Glomerular visceral epithelial cell (primary cell): ENCODE measurements at regions not wholly inside any gene's neighbourhood (a gene's known extent, or its start where the extent isn't known, plus 50 kb on each side); places are given as distances from the start of the nearest gene placed in this dataset.

ENCODE experiments used
- DNase-seq: peaks from one replicate; pipeline ENCODE4 v3.0.0-alpha.2; 2016; ENCODE audit errors: extremely low spot score

DNA sequence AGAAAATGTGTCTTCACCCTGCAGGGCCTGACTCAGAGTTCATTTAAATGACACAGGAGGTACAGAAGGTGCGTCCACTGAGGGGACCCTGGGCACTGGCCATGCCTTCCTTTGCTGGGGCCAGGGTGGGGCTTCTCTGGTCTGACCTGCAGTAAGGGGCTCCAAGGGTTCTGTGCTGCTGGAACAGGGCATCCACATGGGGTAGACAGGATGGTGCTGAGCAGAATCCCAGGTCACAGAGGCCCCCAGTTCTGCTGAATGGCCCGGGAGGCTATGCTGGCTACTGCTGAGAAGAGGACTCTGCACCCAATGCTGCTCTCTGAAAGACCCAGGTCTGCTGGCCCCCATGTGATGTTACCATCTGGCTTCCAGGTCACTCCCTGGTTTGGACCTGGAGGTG is 150.4 kb upstream of the GGTLC1 start:
- DNase-seq: no peak

DNA sequence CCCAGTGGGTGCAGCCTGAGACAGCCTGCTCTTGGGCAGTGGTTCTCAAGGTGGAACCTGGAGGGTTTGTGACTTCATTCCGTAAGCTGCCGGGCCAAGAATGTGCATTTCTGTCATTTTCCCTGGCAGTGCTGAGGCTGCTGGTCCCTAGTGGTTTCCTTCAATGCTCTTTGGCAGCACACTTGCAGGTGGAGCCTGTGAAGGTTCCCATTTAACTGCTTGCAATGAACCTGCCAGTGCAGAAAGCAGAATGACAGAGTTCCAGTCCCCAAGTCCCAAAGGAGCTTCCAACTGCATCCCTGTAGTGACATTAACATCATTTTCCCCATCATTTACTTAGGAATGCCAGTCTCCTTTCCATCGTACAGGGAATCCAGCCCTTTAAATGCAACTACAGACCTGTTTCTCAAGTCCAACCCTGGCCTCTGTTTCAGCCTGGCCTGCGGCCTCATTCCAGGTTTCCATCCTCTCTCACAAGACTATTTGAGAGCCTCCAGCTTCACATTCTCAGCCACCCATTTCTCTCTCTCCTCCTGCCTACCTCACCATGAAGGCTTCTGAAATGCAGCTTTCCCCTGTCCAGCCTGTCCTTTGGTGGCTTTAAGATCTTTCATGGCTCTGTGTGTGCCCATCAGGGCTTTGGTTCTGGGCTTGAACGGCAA is 149.7 kb upstream of the GGTLC1 start:
- no peak for DNase-seq

DNA sequence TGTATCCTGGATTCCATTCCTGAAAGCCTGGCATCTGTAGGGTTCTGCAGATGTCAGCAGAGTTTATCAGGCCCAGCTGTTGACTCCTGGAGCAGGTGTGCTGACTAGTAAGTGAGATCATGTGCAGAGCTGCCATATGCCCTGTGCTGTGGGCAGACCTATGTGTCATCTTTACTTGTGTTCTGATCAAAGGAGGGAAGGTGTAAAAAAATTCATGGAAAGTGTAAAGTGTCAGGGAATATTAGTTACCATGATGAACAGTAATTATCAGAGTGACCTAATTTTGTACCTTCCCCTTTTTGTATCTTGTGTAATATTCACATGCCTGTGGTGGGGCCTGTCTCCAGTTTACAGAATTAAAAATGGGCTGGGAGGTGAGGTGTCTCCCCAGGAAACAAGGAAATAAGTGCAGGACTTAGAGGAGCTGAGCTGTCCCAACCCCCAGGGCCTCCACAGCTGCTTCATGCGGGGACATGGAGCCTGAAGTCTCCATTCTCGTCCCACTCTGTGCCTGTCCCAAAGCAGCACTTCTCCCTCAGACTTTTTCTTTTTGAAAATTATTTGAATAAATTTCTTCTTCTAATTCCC is 148.2 kb upstream of the GGTLC1 start:
- DNase-seq: no peak

DNA sequence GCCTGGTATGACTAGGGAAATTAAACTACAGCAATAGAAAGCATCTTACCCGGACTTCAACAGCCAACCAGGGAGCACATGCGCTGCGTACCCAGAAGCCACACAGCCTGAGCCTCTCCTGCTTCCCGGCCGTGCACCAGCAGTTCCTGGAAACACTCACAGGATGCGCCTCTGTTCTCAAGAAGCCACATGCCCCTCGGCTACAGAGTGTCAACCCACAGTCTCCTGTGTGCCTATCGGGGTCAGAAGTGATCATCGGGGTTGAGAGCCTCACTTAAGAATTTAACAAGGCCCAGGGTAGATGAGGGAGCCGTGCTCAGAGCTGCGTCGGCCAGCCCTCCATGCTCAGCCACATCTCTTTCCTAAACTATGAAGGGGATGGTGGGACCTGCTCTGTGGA is 147.2 kb upstream of the GGTLC1 start:
- DNase-seq: no peak

DNA sequence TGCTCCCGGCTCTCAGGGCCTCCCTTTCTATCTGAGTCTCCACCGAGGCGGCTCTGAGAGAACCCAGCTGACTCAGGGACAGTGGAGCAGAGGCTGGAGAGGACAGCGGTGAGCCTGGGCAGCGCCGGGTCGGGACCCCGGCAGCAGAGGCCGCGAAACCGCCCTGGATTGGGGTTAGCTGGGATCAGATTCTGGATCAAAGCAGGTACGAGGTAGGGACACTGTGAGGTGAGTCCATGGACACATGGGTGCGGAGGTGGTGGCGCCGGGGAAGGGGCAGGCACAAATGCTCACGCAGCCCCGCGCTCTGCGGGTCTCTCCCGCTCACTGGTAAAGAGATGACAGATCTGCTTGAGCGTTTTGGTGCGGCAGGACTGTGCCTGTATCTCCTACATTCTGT is 146.4 kb upstream of the GGTLC1 start:
- DNase-seq: no peak

GRCh38 chr20:24134284-24134683 is 145.7 kb upstream of the GGTLC1 start:
- DNase-seq: no peak

GRCh38 chr20:24132246-24132645 is 143.7 kb upstream of the GGTLC1 start:
- DNase-seq: no peak

- no peak for DNase-seq
Observed at GRCh38 chr20:24131684-24132083, 143.1 kb upstream of the GGTLC1 start.

DNA sequence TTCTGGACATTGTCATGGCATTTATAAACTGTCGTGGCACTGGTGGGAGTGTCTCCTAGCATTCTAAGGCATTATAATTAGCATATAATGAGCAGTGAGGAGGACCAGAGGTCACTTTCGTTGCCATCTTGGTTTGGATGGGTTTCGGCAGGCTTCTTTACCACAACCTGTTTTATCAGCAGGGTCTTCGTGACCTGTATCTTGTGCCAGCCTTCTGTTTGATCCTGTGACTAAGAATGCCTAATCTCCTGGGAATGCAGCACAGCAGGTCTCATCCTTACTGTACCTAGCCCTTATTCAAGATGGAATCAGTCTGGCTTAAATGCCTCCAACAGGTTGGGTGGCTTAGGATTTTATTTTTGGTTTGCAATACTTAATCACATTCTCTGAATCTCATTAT is 142.7 kb upstream of the GGTLC1 start:
- no peak for DNase-seq

- no peak for DNase-seq
Observed at GRCh38 chr20:24129641-24130040, 141.1 kb upstream of the GGTLC1 start.

DNA sequence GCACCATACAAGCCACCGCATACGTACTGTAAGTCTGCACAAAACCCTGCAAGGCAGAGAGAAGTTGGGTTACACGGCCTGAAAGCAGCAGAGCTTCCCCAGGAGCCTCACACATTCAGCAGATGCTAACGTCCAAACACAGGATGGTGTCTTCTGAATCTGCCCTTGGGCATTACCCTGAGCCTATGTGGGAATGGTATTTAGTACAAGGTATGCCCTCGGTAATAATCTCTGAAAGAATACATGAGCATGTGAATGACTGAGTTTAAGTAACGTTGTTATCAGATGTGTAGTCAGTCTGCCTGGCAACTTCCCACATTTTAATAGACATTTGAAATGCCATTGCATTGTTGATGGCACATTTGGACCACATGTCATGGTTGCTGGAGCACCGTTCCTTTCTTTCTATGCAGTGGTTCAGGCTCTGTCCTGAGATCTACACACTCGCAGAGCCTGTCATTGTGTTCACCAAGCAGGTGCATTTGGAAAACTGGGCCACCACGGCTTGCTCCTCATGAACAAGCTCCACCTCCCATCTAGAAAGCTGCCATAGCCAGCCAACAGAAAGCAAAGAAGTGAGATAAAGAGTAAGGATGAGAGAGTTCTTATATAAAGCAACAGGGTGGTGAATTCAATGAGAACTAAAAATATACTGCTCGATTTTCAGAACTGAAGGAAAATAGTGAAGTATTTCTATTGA is 136.5 kb upstream of the GGTLC1 start:
- no peak for DNase-seq

DNA sequence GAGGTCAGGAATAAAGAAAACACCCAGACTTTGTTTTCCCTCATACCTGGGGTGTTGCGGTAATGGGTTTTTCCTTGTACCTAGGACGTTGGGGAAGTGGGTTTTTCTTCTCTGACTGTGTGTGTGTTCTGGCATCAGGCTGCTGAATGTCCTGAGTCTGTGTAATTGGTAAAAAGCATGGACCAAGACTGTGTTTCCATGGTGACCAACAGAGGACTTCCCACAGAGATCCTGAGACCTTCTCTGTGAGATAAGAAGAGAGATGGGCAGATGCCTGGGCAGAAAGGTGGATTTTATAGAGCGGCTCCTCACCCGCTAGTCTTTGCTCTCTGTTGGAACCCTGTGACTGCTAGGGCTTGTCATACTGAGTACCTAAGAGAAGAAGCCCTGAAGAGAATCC is 135.4 kb upstream of the GGTLC1 start:
- no peak for DNase-seq

DNA sequence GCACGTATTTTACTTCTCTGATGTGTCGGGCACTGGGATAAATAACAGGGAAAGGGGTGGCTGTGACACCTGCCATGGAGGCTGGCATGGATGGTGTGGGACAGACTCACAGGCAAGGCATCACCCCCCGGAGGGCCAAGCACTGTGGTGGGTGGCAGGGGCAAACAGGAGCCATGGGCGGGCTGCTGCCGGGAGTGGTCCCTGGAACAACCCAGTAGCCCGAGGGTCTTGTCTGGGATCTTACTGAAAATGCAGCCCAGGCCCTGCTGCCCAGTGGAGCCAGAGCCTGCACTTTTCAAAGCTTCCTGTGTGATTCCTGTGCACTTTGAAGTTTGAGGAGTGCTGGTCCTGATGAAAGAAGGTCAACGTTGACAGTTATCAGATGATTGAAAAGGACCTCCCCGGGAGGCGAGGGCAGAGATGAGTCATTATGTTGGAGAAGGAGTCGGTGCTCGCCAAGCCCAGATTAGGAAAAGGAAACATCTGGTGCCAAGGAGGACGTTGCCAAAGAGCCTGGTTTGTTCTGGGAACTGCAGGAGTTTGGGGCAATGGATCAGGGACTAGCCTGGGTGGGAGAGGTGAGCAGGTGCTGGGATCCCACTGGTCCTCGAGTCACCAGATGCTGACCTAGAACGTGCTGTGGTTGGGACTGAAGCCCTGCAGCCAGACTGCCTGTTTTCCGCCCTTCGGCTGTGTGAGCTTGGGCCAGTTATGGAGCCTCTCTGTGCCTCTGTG is 130.0 kb upstream of the GGTLC1 start:
- DNase-seq: no peak

DNA sequence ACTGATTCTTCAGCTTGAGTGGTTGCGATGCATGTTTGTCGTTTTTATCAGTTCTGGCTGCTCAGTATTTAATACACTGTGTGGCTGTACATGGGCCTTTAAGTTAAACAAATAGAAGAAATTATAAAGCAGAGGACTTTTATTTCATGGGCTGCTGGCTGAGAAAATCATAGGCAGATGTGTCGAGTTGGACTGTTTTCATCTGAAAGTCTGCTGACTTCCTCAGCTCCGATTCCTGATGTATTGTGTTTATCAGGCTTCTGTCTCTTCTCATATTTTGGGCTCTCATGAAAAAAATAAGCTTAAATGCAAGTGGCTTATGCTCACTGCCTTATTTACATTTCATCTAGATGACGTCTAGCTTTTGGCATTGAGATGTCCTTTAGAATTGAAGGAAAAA is 129.5 kb upstream of the GGTLC1 start:
- no peak for DNase-seq

DNA sequence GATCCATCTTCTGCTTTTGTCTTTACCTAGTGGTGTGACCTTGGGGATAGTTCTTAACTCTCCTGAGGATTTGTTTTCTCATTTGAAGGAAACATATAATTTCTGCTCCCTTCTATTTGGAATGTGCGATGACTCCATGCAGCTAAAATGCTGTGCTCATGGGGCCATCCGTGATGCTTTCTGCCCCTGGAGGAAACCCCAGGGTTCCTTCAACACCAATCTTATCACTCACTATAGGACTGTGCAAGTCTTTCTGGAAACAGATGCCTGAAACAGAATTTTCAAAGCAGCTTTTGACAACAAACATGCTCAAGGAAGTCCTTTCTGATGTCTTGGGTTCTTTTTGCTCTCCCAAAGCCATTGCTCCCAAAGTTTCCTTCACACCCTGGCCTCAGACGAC is 128.8 kb upstream of the GGTLC1 start:
- no peak for DNase-seq

DNA sequence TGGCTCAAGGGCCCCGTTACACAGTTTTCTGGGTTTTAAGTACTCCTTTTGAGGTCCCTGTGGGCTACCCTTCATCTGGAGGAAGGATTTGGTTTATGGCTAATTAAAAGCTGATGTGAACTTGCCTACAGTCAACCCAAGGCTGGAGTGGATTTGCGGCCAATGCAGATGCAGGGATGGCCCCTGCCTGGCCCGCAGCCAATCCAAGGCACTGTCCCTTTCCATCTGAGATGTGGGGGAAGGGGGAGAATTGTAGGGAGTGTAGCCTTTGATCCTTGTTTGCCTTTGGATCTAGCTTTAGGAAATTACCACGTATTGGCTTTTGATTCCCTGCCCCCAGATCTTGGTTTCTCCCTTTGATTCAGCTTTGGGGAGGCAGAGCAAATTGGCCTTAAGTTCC is 128.0 kb upstream of the GGTLC1 start:
- DNase-seq: no peak

GRCh38 chr20:24112360-24112759 is 123.8 kb upstream of the GGTLC1 start:
- no peak for DNase-seq

DNA sequence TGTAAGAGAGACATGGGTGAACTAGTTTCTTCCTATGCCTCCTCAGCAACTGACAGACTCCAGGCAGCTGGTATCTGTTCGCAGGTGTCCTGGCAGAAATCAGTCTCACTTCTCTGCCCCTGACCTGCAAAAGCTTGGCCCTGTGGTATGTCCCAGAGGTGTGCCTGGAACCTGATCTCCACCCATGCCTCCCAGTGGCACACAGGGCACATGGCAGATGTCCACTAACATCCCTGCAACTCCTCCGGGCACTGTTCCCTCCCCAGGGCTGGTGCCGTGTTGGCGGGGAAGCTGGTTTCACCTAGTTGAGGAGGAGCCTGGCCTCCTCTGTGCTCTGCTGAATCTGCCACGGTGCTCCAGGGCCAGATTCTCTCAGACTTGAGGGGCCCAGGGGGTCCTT is 123.3 kb upstream of the GGTLC1 start:
- no peak for DNase-seq

- DNase-seq: no peak
Observed at GRCh38 chr20:24109537-24109936, 121.0 kb upstream of the GGTLC1 start.

DNA sequence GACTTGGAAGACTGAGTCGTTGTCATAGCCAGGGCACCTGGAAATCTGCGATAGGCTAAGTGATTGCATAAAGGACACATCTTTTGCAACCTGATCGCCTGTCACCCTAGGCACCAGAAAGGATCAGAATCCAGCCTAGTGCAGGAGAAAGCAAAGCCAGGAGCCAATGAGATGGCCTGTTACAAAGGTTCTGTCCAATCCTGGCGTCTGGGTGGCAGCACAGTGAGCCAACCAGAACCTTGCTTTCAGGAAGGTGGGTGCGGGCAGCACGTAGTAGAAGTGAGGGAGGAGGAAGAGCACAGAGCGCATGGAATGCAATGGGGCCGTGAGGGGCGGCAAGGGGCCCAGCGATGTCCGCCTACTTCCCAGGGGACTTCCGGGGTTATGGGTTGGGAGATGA is 120.4 kb upstream of the GGTLC1 start:
- DNase-seq: no peak

GRCh38 chr20:24108581-24108980 is 120.0 kb upstream of the GGTLC1 start:
- no peak for DNase-seq

GRCh38 chr20:24106801-24107445 is 118.3 kb upstream of the GGTLC1 start:
- no peak for DNase-seq
